ENCODE measurements at regions not wholly inside any gene's neighbourhood (a gene's known extent, or its start where the extent isn't known, plus 50 kb on each side); places are given as distances from the start of the nearest gene placed in this dataset.

GRCh38 chr9:80013891-80014290, 442.1 kb downstream of the TLE4 start:
- intact Hi-C loops (cut with DNase I; ENCODE audit: low total_unique reads) (no loop called here), in situ Hi-C loops (cut with MboI; ENCODE audit: low sequenced_read_pairs in 4 of 4) (no loop called here)
- no peaks in the 10 kb centered on the region for H3K36me3 ChIP-seq
- H3K4me3 ChIP-seq = no peak overlapping the region
- TF ChIP-seq POLR2A (IDR thresholded peaks at IDR 0.05) = no peak
- TF ChIP-seq CTCF (IDR thresholded peaks at IDR 0.05 in 4 of 5, conservative IDR thresholded peaks at IDR 0.05 in 1 of 5) = no peak
- DNase-seq (no peak), ATAC-seq (no peak)
- no peaks in the 10 kb centered on the region for H3K4me1 ChIP-seq
- H3K27ac ChIP-seq = no peak overlapping the region
- H3K27me3 ChIP-seq = no peaks in the 10 kb centered on the region
- H3K9me3 ChIP-seq = no peaks in the 10 kb centered on the region

GRCh38 chr9:80012557-80013330, 441.0 kb downstream of the TLE4 start:
- H3K27ac ChIP-seq = no peak overlapping the region
- intact Hi-C loops (cut with DNase I; ENCODE audit: low total_unique reads) = no loop called here
- in situ Hi-C loops (cut with MboI; ENCODE audit: low sequenced_read_pairs in 4 of 4) = no loop called here
- no peaks in the 10 kb centered on the region for H3K4me1 ChIP-seq
- H3K36me3 ChIP-seq = no peaks in the 10 kb centered on the region
- H3K9me3 ChIP-seq = no peaks in the 10 kb centered on the region
- no peaks in the 10 kb centered on the region for H3K27me3 ChIP-seq
- TF ChIP-seq POLR2A (IDR thresholded peaks at IDR 0.05) = no peak
- no peak for TF ChIP-seq CTCF (IDR thresholded peaks at IDR 0.05 in 4 of 5, conservative IDR thresholded peaks at IDR 0.05 in 1 of 5)
- ATAC-seq (no peak), DNase-seq (no peak)
- no peak overlapping the region for H3K4me3 ChIP-seq

- H3K4me1 ChIP-seq = peaks cover 0 to 15% of the 10 kb centered on the region in 2 donors
- no peaks in the 10 kb centered on the region for H3K27me3 ChIP-seq
- no peak overlapping the region for H3K27ac ChIP-seq
- ATAC-seq (no peak), DNase-seq (no peak)
- TF ChIP-seq CTCF (IDR thresholded peaks at IDR 0.05 in 4 of 5, conservative IDR thresholded peaks at IDR 0.05 in 1 of 5) = no peak
- TF ChIP-seq POLR2A (IDR thresholded peaks at IDR 0.05) = no peak
- no peaks in the 10 kb centered on the region for H3K9me3 ChIP-seq
- no peaks in the 10 kb centered on the region for H3K36me3 ChIP-seq
- intact Hi-C loops (cut with DNase I; ENCODE audit: low total_unique reads) = no loop called here
- in situ Hi-C loops (cut with MboI; ENCODE audit: low sequenced_read_pairs in 4 of 4) = no loop called here
- H3K4me3 ChIP-seq = no peak overlapping the region
These were observed 437.4 kb downstream of the TLE4 start for GRCh38 chr9:80009204-80009603.

GRCh38 chr9:80004714-80005113, 432.9 kb downstream of the TLE4 start:
- H3K4me3 ChIP-seq = no peak overlapping the region
- no peaks in the 10 kb centered on the region for H3K9me3 ChIP-seq
- intact Hi-C loops (cut with DNase I; ENCODE audit: low total_unique reads) = no loop called here

More at GRCh38 chr9:80004714-80005113, 432.9 kb downstream of the TLE4 start:
- in situ Hi-C loops (cut with MboI; ENCODE audit: low sequenced_read_pairs in 4 of 4) = no loop called here
- TF ChIP-seq CTCF (IDR thresholded peaks at IDR 0.05 in 4 of 5, conservative IDR thresholded peaks at IDR 0.05 in 1 of 5) = no peak
- TF ChIP-seq POLR2A (IDR thresholded peaks at IDR 0.05) = no peak
- Histone ChIP-seq H3K36me3 (no peaks in the 10 kb centered on the region), H3K27ac (no peak overlapping the region), H3K27me3 (no peaks in the 10 kb centered on the region), H3K4me1 (peaks cover 0 to 15% of the 10 kb centered on the region in 2 donors)
- ATAC-seq = no peak
- DNase-seq = no peak
